Natural killer cell treated with Interleukin-12 subunit alpha and Interleukin-12 subunit beta and Interleukin-15 and Interleukin-18, amount 100 ng/mL, for 72 hours (primary cell): ENCODE measurements at regions not wholly inside any gene's neighbourhood (a gene's known extent, or its start where the extent isn't known, plus 50 kb on each side); places are given as distances from the start of the nearest gene placed in this dataset.

Source experiments
- ATAC-seq, 2 donors: fragments of 150-1000 bp; cut with Tn5 transposase in 1 of 2; sonication (Bioruptor Pico), chemical (Tn5 transposase) in 1 of 2; 2 replicates each; pipeline ENCODE4 v1.10.0; 2021
- DNase-seq: peaks from one replicate; pipeline ENCODE4 v3.0.0; 2022; ENCODE audit warnings: low spot score
- H3K27ac Mint-ChIP-seq, 2 donors: 1 replicate in 1 of 2; 2 replicates in 1 of 2; pipeline ENCODE4 v1.8.0; 2022; ENCODE audit warnings: mixed read lengths in 2 of 2, mild to moderate bottlenecking in 1 of 2, moderate library complexity in 1 of 2
- H3K27me3 Mint-ChIP-seq, 2 donors: 1 replicate in 1 of 2; 2 replicates in 1 of 2; pipeline ENCODE4 v1.8.0; 2022; ENCODE audit warnings: mixed read lengths in 2 of 2
- H3K36me3 Mint-ChIP-seq: one replicate; pipeline ENCODE4 v1.8.0; 2022; ENCODE audit warnings: mixed read lengths
- H3K4me1 Mint-ChIP-seq, 2 donors: 1 replicate in 1 of 2; 2 replicates in 1 of 2; pipeline ENCODE4 v1.8.0; 2022; ENCODE audit warnings: low read depth in 2 of 2, mixed read lengths in 2 of 2, mild to moderate bottlenecking in 1 of 2
- H3K4me3 Mint-ChIP-seq: one replicate; pipeline ENCODE4 v1.8.0; 2022; ENCODE audit warnings: mixed read lengths
- H3K9me3 Mint-ChIP-seq: 2 replicates; pipeline ENCODE4 v1.8.0; 2022; ENCODE audit warnings: mixed read lengths

- H3K27ac Mint-ChIP-seq: no peak overlapping the region
- ATAC-seq: no peak
- no peaks in the 10 kb centered on the region for H3K4me1 Mint-ChIP-seq
- peaks cover 17% of the 10 kb centered on the region for H3K36me3 Mint-ChIP-seq
- H3K4me3 Mint-ChIP-seq: no peak overlapping the region
- H3K27me3 Mint-ChIP-seq: no peaks in the 10 kb centered on the region
- H3K9me3 Mint-ChIP-seq: peaks cover 16% of the 10 kb centered on the region
- no peak for DNase-seq
Measured at GRCh38 chr9:23914431-23915003, 88.5 kb upstream of the ELAVL2 start.

- ATAC-seq (no peak), DNase-seq (no peak)
- H3K27ac Mint-ChIP-seq: no peak overlapping the region
- peaks cover 2% of the 10 kb centered on the region for H3K36me3 Mint-ChIP-seq
- no peak overlapping the region for H3K4me3 Mint-ChIP-seq
- H3K4me1 Mint-ChIP-seq: no peaks in the 10 kb centered on the region
- H3K27me3 Mint-ChIP-seq: no peaks in the 10 kb centered on the region
- H3K9me3 Mint-ChIP-seq: peaks cover 18% of the 10 kb centered on the region
Measured at GRCh38 chr9:23907343-23907742, 81.3 kb upstream of the ELAVL2 start.

GRCh38 chr9:23887781-23888180, 61.7 kb upstream of the ELAVL2 start:
- H3K36me3 Mint-ChIP-seq: peaks cover 5% of the 10 kb centered on the region
- peaks cover 25% of the 10 kb centered on the region for H3K9me3 Mint-ChIP-seq
- no peaks in the 10 kb centered on the region for H3K4me1 Mint-ChIP-seq
- ATAC-seq (no peak), DNase-seq (no peak)
- no peak overlapping the region for H3K4me3 Mint-ChIP-seq
- H3K27ac Mint-ChIP-seq: no peak overlapping the region
- no peaks in the 10 kb centered on the region for H3K27me3 Mint-ChIP-seq
